Epithelial cell of proximal tubule (primary cell): ENCODE measurements at regions not wholly inside any gene's neighbourhood (a gene's known extent, or its start where the extent isn't known, plus 50 kb on each side); places are given as distances from the start of the nearest gene placed in this dataset.

Source experiments
- DNase-seq: peaks from one replicate; pipeline ENCODE4 v3.0.0-alpha.2; 2011; ENCODE audit warnings: low read depth
- H3K4me3 ChIP-seq: 2 replicates; pipeline ENCODE4 v1.5.1; 2011; ENCODE audit warnings: low read depth, mild to moderate bottlenecking, low read length
- CTCF ChIP-seq: conservative IDR thresholded peaks from 2 replicates; pipeline ENCODE4 v1.5.1; 2012; ENCODE audit warnings: low read depth, mild to moderate bottlenecking, low read length

DNA sequence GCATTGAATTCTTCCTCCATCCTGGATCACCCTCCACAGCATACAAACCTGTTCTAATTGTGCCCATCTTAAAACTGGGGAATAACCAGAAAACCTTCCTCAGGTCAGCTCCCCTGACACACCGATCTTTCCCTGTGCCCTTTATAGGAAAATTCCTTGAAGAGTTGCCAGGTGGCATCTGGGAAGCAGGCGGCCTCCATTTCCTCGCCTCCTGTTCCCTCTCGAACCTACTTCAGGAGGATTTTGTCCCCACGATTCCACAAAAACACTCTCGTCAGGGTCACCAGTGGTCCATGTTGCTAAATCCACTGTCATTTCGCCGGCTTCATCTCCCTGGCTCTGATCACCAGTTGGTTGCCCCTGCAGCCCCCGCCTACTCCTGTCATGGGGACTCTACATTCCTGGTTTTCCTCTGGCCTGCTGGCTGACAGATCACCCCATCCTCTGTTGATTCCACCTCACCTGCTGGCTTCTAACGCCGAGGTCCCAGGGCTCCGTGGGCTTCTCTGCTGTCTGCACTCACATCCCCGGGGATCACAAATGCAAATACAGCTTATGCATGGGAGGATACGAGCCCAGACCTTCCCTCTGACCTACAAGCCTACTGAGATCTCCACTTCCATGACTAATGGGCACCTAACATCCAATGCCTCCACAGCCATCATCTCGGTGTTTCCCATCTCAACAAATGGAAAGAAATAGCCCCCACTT lies 92.5 kb upstream of the PRDM11 start:
- no peak for TF ChIP-seq CTCF
- no peak overlapping the region for H3K4me3 ChIP-seq
- no peak for DNase-seq

- TF ChIP-seq CTCF = no peak
- no peak for DNase-seq
- H3K4me3 ChIP-seq = no peak overlapping the region
Observed at GRCh38 chr11:45054956-45055355, 91.5 kb upstream of the PRDM11 start.

GRCh38 chr11:45056529-45056928 lies 89.9 kb upstream of the PRDM11 start:
- TF ChIP-seq CTCF = no peak
- H3K4me3 ChIP-seq = no peak overlapping the region
- DNase-seq = no peak

GRCh38 chr11:45057938-45058646 lies 88.3 kb upstream of the PRDM11 start:
- TF ChIP-seq CTCF = no peak
- H3K4me3 ChIP-seq = no peak overlapping the region
- DNase-seq = no peak

DNA sequence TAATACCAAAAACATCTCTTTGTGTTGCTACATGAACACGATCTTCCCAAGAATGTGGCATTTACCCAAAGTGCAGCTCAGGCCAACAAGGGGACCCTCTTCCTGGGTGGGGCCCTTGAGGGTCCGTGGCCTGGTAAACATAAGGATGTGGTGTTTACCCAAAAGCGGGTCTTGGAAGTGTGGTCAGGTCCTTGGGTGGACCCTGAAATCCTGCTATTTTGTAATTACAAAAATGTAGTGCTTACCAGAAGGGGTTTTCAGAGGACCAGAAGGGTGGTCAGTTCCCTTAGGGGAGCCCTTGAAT lies 87.8 kb upstream of the PRDM11 start:
- no peak for TF ChIP-seq CTCF
- DNase-seq = no peak
- H3K4me3 ChIP-seq = no peak overlapping the region

DNA sequence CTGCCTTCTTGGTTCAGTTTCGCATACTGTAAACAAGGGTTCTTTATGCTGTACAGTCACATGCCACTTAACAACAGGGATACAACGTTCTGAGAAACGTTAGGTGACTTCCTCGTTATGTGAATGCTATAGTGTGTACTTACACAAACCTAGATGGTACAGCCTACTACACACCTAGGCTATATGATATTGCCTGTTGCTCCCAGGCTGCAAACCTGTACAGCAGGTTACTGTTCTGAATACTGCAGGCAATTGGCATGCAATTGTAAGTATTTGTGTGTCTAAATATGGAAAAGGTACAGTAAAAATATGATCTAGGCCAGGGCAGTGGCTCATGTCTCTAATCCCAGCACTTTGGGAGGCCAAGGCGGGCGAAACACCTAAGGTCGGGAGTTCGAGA lies 85.7 kb upstream of the PRDM11 start:
- no peak for DNase-seq
- TF ChIP-seq CTCF = no peak
- H3K4me3 ChIP-seq = no peak overlapping the region

DNA sequence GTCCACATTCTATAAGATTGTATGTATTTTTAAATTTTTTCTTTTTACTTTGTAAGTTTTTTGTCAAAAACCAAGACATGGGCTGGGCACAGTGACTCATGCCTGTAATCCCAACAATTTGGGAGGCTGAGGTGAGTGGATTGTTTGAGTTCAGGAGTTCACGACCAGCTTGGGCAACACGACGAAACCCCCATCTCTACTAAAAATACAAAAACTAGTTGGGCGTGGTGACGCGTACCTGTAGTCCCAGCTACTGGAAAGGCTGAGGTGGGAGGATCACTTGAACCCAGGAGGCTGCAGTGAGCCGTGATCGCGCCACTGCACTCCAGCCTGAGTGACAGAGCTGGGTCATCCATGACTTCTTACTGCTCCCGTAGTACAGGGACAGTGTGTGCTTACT lies 84.8 kb upstream of the PRDM11 start:
- H3K4me3 ChIP-seq = no peak overlapping the region
- no peak for DNase-seq
- no peak for TF ChIP-seq CTCF
